Neural progenitor cell (in vitro differentiated cells): ENCODE measurements at regions not wholly inside any gene's neighbourhood (a gene's known extent, or its start where the extent isn't known, plus 50 kb on each side); places are given as distances from the start of the nearest gene placed in this dataset.

ENCODE experiments used
- EZH2 ChIP-seq: fragments of 200-600 bp; sonication (generic); IDR thresholded peaks from 2 replicates; pipeline ENCODE4 v1.6.1; 2017; ENCODE audit warnings: antibody characterized with exemption, mild to moderate bottlenecking, moderate library complexity
- EZH2phosphoT487 ChIP-seq: fragments of 200-600 bp; sonication (generic); IDR thresholded peaks from 2 replicates; pipeline ENCODE4 v1.6.1; 2017; ENCODE audit warnings: antibody characterized with exemption
- TF ChIP-seq, protein P1 (sequence below): fragments of 200-600 bp; sonication (generic); IDR thresholded peaks from 2 replicates; pipeline ENCODE4 v1.5.1; 2017; ENCODE audit warnings: antibody characterized with exemption, mild to moderate bottlenecking

DNA sequence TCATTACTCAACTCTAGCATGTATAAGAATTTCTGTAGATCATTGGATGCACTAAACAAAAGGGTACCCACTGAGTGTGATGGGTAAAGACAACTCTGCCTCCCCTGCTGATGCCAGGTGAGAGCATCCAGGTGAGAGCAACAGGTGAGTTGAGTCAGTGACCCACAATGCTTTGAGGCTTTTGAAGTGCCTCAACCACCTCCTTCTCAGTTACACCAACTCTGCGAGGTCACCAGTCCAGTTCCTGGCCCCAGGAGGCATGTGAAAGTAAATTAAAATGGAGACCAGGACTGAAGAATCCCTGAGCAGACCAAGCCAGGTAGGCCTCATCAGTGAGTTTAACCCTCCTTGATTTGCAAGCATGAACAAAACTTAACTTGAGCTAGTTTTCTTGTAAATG lies 505.8 kb downstream of the EBF1 start:
- TF ChIP-seq, protein P1, sequence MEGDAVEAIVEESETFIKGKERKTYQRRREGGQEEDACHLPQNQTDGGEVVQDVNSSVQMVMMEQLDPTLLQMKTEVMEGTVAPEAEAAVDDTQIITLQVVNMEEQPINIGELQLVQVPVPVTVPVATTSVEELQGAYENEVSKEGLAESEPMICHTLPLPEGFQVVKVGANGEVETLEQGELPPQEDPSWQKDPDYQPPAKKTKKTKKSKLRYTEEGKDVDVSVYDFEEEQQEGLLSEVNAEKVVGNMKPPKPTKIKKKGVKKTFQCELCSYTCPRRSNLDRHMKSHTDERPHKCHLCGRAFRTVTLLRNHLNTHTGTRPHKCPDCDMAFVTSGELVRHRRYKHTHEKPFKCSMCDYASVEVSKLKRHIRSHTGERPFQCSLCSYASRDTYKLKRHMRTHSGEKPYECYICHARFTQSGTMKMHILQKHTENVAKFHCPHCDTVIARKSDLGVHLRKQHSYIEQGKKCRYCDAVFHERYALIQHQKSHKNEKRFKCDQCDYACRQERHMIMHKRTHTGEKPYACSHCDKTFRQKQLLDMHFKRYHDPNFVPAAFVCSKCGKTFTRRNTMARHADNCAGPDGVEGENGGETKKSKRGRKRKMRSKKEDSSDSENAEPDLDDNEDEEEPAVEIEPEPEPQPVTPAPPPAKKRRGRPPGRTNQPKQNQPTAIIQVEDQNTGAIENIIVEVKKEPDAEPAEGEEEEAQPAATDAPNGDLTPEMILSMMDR = no peak
- TF ChIP-seq EZH2phosphoT487 (no peak), EZH2 (no peak)
